IPS-18a (cell line): ENCODE measurements at regions not wholly inside any gene's neighbourhood (a gene's known extent, or its start where the extent isn't known, plus 50 kb on each side); places are given as distances from the start of the nearest gene placed in this dataset.
A peak's percentile ranks its signal among the peaks of the same experiment; 100 is the strongest.

Experiments
- H3K27ac ChIP-seq: one replicate; pipeline ENCODE4 v1.5.1; 2013; ENCODE audit warnings: low read length
- H3K27me3 ChIP-seq: one replicate; pipeline ENCODE4 v1.6.1; 2013; ENCODE audit warnings: mild to moderate bottlenecking, low read length; ENCODE audit not compliant: control insufficient read depth, insufficient read depth
- H3K36me3 ChIP-seq: one replicate; pipeline ENCODE4 v1.6.1; 2013; ENCODE audit warnings: low read depth, low read length; ENCODE audit not compliant: control insufficient read depth
- H3K4me1 ChIP-seq: one replicate; pipeline ENCODE4 v1.6.1; 2013; ENCODE audit warnings: low read depth, low read length; ENCODE audit not compliant: control insufficient read depth
- H3K4me3 ChIP-seq: one replicate; pipeline ENCODE4 v1.5.1; 2013; ENCODE audit warnings: low read length
- H3K9ac ChIP-seq: one replicate; pipeline ENCODE4 v1.6.1; 2013; ENCODE audit warnings: mild to moderate bottlenecking, low read length, moderate library complexity
- H3K9me3 ChIP-seq: one replicate; pipeline ENCODE4 v1.6.1; 2013; ENCODE audit warnings: low read depth, low read length; ENCODE audit not compliant: control insufficient read depth

DNA sequence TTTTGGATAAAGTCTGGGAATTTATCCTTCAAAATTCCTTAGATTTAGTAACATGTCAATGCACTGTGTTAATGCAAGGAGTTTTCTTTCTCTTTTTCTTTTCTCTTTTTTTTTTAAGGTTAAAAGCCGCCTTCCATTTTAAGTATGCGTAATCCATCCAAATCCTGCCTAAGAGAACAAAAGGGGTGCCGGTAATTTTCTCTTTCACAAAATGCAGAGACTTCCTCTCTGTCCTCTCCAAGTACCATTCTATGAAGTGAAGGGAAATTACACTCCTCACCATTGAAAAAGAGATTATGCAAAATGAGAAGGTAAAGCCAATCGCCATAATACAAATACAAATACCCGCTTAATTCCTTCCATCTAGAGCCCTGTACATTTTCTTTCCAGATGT, 273.8 kb downstream of the BLID start:
- no peaks in the 10 kb centered on the region for H3K36me3 ChIP-seq
- H3K4me3 ChIP-seq, result no peak overlapping the region
- H3K4me1 ChIP-seq, result peaks cover 11% of the 10 kb centered on the region
- no peaks in the 10 kb centered on the region for H3K9me3 ChIP-seq
- H3K27me3 ChIP-seq, result no peaks in the 10 kb centered on the region
- no peak overlapping the region for H3K27ac ChIP-seq
- no peak overlapping the region for H3K9ac ChIP-seq

- Histone ChIP-seq H3K4me3 (no peak overlapping the region), H3K9me3 (no peaks in the 10 kb centered on the region), H3K27ac (no peak overlapping the region), H3K27me3 (no peaks in the 10 kb centered on the region), H3K9ac (no peak overlapping the region), H3K36me3 (no peaks in the 10 kb centered on the region), H3K4me1 (peaks cover 11% of the 10 kb centered on the region)
Observed at GRCh38 chr11:121841487-121842191, 274.4 kb downstream of the BLID start.

DNA sequence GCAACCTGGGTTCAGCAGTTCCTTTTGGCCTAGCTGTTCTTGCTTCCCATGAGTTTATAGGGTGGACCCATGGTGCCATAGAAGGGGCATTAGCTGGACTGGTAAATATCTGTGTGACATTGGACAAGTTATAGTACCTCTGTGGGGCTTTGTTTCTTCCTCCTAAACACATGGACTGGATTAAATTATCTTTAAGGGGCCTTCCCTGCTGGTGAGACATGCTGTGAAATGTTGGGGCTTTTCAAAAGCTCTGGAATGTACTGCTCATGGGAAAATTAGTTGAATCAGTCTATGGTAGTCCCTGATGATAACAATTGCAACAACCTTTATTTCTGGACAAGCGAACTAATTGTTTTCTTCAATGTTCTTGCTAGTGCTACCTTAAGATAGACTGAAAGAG, 276.2 kb downstream of the BLID start:
- H3K36me3 ChIP-seq, result no peaks in the 10 kb centered on the region
- no peaks in the 10 kb centered on the region for H3K9me3 ChIP-seq
- no peak overlapping the region for H3K27ac ChIP-seq
- no peak overlapping the region for H3K4me3 ChIP-seq
- H3K9ac ChIP-seq, result no peak overlapping the region
- H3K4me1 ChIP-seq, result peaks cover 11% of the 10 kb centered on the region
- no peaks in the 10 kb centered on the region for H3K27me3 ChIP-seq

- H3K4me3 ChIP-seq, result no peak overlapping the region
- H3K27me3 ChIP-seq, result no peaks in the 10 kb centered on the region
- H3K9ac ChIP-seq, result no peak overlapping the region
- H3K9me3 ChIP-seq, result no peaks in the 10 kb centered on the region
- H3K36me3 ChIP-seq, result no peaks in the 10 kb centered on the region
- H3K27ac ChIP-seq, result no peak overlapping the region
- peaks cover 11% of the 10 kb centered on the region for H3K4me1 ChIP-seq
Observed at GRCh38 chr11:121838571-121838970, 277.4 kb downstream of the BLID start.

DNA sequence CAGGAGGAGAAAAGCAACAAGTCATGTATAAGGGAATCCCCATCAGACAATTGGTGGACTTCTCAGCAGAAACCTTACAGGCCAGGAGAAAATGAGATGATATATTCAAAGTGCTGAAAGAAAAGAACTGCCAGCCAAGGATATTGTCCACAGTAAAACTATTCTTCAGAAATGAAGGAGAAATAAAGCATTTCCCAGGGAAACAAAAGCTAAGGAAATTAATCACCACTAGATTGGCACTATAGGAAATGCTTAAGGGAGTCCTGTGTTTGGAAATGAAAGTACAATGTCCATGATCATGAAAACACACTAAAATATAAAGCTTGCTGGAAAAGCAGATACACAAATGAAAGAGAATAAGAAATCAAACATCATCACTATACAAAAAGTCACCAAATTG, 282.0 kb downstream of the BLID start:
- Histone ChIP-seq H3K9ac (no peak overlapping the region), H3K4me3 (no peak overlapping the region), H3K27ac (no peak overlapping the region), H3K9me3 (no peaks in the 10 kb centered on the region), H3K4me1 (no peaks in the 10 kb centered on the region), H3K36me3 (no peaks in the 10 kb centered on the region), H3K27me3 (no peaks in the 10 kb centered on the region)

DNA sequence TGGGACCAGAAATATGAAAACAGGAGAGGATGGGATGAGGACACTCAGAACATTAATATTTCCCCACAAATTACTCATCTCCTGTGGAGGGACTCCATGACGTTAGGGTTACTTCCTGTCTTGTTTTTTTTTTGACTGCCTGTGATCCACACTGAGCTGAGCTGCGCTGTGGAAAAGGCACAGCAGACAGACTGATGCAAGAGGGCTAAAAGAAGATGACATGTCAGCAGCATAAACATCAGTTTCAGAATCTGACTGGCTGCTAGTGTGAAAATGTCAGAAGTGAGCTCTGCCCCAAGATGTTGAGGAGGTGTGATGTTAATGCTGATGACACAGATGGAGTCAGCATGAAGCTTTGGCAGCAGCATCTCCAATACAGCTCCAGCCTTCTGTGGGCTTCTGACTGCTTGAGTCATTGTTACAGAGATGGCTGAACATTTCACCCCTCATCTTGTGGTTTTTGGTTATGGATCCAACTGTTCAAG, 286.8 kb downstream of the BLID start:
- Histone ChIP-seq H3K36me3 (no peaks in the 10 kb centered on the region), H3K4me1 (no peaks in the 10 kb centered on the region), H3K27ac (no peak overlapping the region), H3K4me3 (no peak overlapping the region), H3K27me3 (no peaks in the 10 kb centered on the region), H3K9ac (no peak overlapping the region), H3K9me3 (no peaks in the 10 kb centered on the region)

DNA sequence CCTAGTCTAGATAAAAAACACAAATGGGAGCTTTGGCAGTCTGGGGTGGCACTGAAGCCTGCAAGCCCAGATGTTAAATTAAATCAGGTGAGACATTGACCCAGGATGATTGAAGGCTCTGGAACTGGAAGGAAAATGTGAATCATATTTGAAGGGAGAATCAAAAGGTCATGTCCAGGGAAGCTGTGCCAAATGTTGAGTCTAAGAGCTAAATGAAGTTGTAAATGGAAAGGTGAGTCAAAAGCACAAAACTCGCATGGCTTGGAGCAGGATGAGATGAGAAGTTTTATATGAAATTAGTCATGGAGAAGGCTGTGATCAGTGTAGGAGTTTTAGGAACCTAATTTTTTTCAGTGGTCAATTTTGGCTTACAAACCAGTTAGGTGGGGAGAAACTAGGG, 301.1 kb downstream of the BLID start:
- Histone ChIP-seq H3K4me1 (no peaks in the 10 kb centered on the region), H3K27me3 (no peaks in the 10 kb centered on the region), H3K36me3 (no peaks in the 10 kb centered on the region), H3K27ac (no peak overlapping the region), H3K9me3 (peaks cover 6% of the 10 kb centered on the region), H3K9ac (no peak overlapping the region), H3K4me3 (no peak overlapping the region)

- Histone ChIP-seq H3K4me1 (no peaks in the 10 kb centered on the region), H3K27me3 (no peaks in the 10 kb centered on the region), H3K36me3 (no peaks in the 10 kb centered on the region), H3K9me3 (peaks cover 6% of the 10 kb centered on the region), H3K27ac (no peak overlapping the region), H3K4me3 (no peak overlapping the region), H3K9ac (no peak overlapping the region)
Observed at GRCh38 chr11:121814296-121814695, 301.7 kb downstream of the BLID start.

GRCh38 chr11:121810291-121810690, 305.7 kb downstream of the BLID start:
- no peak overlapping the region for H3K27ac ChIP-seq
- peaks cover 17% of the 10 kb centered on the region for H3K4me1 ChIP-seq
- no peaks in the 10 kb centered on the region for H3K27me3 ChIP-seq
- peaks cover 6% of the 10 kb centered on the region for H3K9me3 ChIP-seq
- H3K9ac ChIP-seq, result no peak overlapping the region
- no peaks in the 10 kb centered on the region for H3K36me3 ChIP-seq
- H3K4me3 ChIP-seq, result no peak overlapping the region

DNA sequence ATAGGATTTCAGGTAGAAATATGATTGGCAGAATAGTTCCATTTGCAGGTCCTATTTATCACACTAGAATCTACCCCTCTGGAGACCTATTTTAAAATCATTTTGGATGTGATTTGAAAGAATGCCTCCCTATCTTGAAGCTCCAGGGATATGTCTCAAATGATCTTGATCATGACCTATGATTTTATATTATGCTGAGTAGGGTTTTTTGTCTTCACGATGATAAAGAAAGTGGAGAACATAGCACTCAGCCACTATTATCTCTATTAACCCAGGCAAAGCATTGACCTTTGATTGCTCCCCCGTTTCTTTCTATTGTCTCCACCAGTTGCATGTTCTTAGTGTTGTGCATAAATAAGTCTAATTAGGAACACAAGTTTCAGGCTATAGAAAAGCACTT, 307.9 kb downstream of the BLID start:
- peaks cover 21% of the 10 kb centered on the region for H3K4me1 ChIP-seq
- peaks cover 6% of the 10 kb centered on the region for H3K9me3 ChIP-seq
- H3K4me3 ChIP-seq, result no peak overlapping the region

GRCh38 chr11:121807051-121807450, 309.0 kb downstream of the BLID start:
- Histone ChIP-seq H3K9me3 (peaks cover 6% of the 10 kb centered on the region), H3K27ac (no peak overlapping the region), H3K9ac (no peak overlapping the region)

More for the DNA sequence above, 307.9 kb downstream of the BLID start:
- Histone ChIP-seq H3K27ac (no peak overlapping the region), H3K9ac (no peak overlapping the region), H3K27me3 (no peaks in the 10 kb centered on the region), H3K36me3 (no peaks in the 10 kb centered on the region)

GRCh38 chr11:121802542-121802941, 313.5 kb downstream of the BLID start:
- Histone ChIP-seq H3K27me3 (no peaks in the 10 kb centered on the region), H3K27ac (peak overlapping the region; percentile 95), H3K4me3 (peak overlapping the region; percentile 41), H3K4me1 (peaks cover 41% of the 10 kb centered on the region), H3K9me3 (peaks cover 4% of the 10 kb centered on the region), H3K36me3 (no peaks in the 10 kb centered on the region), H3K9ac (peak overlapping the region; percentile 75)

More at GRCh38 chr11:121807051-121807450, 309.0 kb downstream of the BLID start:
- H3K4me3 ChIP-seq, result no peak overlapping the region
- H3K36me3 ChIP-seq, result no peaks in the 10 kb centered on the region
- peaks cover 31% of the 10 kb centered on the region for H3K4me1 ChIP-seq
- H3K27me3 ChIP-seq, result no peaks in the 10 kb centered on the region
